ENCODE measurements at regions not wholly inside any gene's neighbourhood (a gene's known extent, or its start where the extent isn't known, plus 50 kb on each side); places are given as distances from the start of the nearest gene placed in this dataset.
"Not testable (repeated sequence)": the region's sequence is repeated elsewhere in the genome, so short reads cannot be mapped to it uniquely, and the experiment has no call there.

DNA sequence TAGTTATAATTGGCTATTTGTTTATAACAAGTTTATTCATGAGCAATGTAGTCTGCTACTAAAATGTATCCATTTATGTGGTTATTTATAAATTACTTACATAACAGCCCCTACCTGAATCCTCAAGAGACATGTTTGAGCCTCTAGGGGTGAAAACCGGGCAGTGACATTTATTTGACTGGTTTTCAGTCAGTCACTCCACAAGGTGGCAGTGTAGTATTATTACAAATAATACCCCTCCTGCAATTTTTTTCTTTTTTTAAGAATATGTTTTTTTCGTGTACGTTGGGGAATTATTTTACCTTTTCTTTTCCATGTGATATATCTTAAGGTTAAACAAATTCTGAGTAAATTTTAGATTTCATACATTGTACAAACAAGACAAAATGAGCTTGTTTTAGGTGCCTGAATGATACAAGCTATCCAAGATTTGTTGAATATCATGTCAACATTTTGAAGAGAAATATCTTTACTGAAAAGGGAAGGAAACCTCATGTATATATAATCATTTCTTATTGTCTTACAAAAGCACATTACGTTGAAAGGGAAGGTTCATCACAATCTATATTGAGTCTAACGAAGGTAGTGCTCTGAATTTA is 598.7 kb upstream of the TECRL start:
- DNase-seq (ENCODE audit: low read depth in 1 of 2, low spot score in 1 of 2): no peak

- no peak for DNase-seq (ENCODE audit: low read depth in 1 of 2, low spot score in 1 of 2)
Measured at GRCh38 chr4:64975177-64975576, 565.9 kb upstream of the TECRL start.

- no peak for DNase-seq (ENCODE audit: low read depth in 1 of 2, low spot score in 1 of 2)
Measured at GRCh38 chr4:64969081-64969480, 559.8 kb upstream of the TECRL start.

DNA sequence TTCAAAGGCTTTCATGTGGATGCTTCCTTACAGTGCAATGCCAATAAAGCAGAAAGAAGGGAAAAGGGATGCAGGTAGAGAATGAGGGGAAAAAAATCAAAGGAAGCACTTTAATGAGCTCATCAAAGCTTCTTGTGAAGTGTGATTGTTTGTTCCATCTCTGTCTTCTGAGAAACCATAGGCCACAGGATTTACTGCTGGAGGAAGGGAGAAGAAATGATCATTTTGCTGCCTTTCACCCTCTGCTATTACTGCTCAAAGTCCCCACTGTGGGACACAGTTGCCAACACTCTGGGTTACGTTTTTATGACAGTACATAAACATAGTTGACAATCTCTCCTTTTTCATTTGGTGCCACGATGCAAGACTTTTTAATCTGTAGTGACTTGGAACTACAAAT is 558.0 kb upstream of the TECRL start:
- DNase-seq (ENCODE audit: low read depth in 1 of 2, low spot score in 1 of 2): no peak

DNA sequence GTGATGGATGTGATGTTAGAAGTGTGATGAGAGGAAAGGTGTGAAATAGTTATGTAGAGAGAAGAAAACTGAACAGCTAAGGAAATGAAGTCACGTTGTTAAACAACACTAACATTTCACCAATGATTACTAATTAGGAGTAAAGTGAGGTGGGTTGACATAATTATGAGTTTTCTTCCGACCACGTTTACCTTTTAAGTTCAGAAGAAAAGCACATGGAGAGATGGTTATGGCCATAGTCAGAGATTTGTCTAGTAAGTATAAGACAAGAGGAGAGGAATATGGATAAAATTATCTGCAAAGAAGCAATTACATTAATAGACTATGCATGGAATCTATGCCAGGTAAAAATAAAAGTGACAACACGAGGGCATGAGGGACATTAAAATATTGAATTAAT is 551.3 kb upstream of the TECRL start:
- DNase-seq (ENCODE audit: low read depth in 1 of 2, low spot score in 1 of 2): no peak

GRCh38 chr4:64940698-64941097 is 531.4 kb upstream of the TECRL start:
- DNase-seq (ENCODE audit: low read depth in 1 of 2, low spot score in 1 of 2): no peak

DNA sequence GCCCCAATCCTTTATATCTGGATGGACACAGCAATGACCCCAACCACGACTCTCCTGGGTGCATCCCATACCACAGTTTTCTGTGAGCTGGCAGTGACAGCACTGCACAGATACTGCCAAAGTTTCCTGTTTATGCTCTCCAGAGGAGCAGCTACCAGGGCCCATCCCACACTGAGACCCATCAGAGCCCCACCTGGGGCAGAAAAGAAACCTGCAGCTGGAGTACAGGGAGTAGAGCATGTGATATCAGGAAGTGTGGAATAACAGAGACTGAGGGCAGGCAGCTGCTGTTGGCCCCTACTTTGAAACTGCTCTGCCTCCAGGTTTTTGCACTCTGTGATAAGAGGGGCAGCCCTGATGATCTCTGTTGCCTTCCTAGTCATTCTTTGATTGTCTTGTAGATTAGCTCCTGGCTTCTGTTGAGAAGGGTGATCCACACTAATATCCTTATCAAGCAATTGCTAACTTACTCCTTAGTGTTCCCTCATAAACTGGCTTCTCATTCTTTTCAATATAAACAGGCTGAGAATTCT is 526.3 kb upstream of the TECRL start:
- DNase-seq (ENCODE audit: low read depth in 1 of 2, low spot score in 1 of 2): no peak

GRCh38 chr4:64911846-64912245 is 502.6 kb upstream of the TECRL start:
- no peak for DNase-seq (ENCODE audit: low read depth in 1 of 2, low spot score in 1 of 2)

- no peak for DNase-seq (ENCODE audit: low read depth in 1 of 2, low spot score in 1 of 2)
Measured at GRCh38 chr4:64903986-64904385, 494.7 kb upstream of the TECRL start.

DNA sequence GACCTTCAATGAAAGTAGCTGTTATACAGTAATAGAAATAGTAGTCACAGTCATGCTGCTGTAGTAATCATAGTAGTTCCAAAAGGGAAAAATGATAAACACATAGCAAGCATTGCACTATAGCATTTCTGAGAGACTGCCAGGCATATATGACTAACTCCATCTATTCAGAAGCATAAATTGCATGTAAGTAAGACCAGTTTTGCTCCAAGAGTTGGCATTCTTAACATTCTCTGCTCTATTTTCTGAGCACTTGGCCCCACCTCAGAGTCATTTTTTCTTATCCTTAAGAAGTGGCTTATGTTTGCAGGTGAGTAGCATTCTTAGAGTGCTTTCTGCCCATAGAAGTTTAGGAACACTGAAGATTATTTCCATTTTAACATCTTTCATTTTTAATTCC is 490.3 kb upstream of the TECRL start:
- no peak for DNase-seq (ENCODE audit: low read depth in 1 of 2, low spot score in 1 of 2)

DNA sequence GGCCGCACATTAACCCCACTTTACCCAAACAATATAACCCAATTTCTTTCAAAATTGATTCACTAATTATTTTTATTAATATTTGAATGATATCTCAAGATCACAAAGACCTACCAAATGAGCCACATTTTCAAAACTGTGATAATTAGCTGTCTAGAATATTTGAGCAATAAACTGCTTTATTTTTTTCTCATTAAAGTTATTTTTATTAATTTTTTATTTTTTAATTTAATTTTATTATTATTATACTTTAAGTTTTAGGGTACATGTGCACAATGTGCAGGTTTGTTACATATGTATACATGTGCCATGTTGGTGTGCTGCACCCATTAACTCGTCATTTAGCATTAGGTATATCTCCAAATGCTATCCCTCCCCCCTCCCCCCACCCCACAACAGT is 489.8 kb upstream of the TECRL start:
- DNase-seq (ENCODE audit: low read depth in 1 of 2, low spot score in 1 of 2): not testable (repeated sequence)

DNA sequence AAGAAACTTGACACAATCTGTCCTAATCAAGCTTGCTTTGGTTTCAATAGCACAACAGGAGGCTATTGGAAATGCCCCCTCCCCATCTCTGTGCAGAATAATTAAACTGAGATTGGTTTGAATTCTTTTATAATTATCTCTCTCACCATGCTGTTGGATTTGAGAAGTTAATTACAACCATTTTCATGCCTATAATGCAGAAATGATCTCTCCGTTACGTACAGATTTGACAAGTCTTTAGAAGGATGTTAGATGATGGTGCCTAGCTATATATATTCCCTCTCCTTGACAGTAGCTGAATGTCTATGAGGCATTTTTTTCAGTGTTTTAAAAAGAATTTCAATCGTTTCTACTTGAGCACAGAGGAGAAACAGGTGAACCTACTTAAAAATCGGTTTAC is 488.4 kb upstream of the TECRL start:
- no peak for DNase-seq (ENCODE audit: low read depth in 1 of 2, low spot score in 1 of 2)

GRCh38 chr4:64895031-64895430 is 485.8 kb upstream of the TECRL start:
- no peak for DNase-seq (ENCODE audit: low read depth in 1 of 2, low spot score in 1 of 2)

- no peak for DNase-seq (ENCODE audit: low read depth in 1 of 2, low spot score in 1 of 2)
Measured at GRCh38 chr4:64893205-64893604, 484.0 kb upstream of the TECRL start.

DNA sequence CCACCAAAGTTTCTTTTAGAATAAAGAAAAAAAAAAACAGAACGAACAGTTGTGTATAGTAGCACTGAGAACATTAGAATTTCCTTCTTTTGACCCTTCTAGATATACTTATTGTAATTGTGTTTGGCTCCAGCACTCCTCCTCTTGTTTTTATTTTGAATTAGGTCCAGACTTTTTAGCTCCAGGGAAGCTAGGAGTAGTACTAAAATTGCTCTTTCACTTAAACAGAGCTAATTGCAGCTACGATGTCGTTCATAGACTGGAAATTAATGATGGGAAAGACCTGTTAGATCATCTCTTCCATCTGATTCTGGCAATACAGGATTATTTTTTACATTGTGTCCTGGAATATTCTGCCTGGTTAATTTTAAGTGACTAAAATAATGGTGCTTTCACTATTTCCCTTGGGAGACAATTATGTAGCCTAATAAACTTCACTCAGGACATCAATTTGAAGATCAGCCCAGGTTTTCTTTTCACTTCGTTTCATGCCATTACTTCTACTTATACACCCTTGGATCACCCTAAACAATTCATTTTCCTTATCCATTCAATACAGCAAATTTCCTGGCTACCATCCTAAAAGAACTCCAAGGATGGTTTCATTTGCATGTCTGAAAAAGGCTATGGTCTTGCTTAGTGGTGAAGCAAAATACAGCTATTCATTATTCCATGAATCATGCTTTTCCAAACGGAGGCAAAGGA is 480.8 kb upstream of the TECRL start:
- no peak for DNase-seq (ENCODE audit: low read depth in 1 of 2, low spot score in 1 of 2)

DNA sequence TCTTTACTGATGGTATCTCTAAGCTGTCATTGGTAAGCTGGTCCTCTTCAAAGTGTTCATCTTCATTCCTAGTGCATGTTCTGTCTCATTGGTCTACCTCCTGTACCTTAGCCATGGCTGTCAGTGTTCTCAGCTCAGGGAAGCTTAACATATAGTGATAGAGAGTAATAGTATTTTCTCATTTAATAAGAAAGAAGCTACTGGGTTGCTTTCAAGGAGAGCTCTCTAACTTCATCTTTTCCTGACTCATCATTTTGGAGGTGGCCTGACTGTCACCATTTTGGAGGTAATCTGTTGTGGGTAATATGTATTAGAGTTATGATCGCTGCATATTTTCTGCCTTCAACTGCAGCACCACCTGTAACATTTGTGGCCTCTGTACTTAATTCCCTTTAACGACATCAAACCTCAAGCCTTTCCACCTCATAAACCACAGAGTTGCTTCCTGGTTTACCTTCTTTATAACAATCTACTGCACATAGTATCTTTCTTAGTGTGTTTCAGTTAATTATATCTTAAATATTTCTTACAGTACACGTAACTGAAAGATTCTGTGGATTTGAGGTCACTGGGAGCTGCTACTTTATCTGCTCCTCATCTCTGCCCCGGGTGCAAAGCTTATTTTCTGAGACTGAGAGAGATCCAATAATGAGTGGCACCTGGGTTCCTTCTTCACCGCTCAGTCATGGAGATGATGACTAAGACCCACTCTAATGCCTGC is 474.0 kb upstream of the TECRL start:
- no peak for DNase-seq (ENCODE audit: low read depth in 1 of 2, low spot score in 1 of 2)

DNA sequence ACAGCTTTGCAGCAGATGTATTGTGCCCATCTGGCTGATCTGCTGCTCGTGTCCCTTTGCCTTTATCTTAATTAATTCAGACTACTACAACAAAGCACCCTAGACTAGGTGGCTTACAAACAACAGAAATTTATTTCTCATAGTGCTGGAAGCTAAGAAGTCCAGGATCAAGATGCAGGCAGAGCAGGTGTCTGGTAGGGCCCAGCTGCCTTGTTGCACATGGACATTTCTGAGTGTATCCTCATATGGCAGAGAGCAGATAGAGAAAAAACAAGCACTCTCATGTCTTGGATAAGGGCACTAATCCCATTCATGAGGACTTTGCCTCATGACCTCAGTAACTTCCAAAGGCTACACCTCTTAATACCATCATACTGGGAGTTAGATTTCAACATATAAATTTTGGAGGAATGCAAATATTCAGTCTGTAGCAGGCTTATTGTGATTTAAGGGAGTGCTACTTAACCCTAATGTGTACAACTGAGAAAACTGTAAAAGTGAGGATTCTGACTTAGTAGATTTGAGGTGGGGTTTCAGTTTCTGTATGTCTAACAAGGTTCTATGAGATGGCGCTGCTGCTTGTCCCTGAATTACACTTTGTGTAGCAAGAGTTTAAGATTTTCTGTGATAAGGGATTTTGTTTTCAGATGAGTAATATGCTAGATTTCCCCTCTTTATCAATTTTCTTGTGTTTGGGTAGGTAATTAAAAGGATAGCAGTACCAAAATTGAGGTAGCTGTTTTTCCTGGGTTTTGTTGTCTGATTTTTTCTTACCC is 473.2 kb upstream of the TECRL start:
- DNase-seq (ENCODE audit: low read depth in 1 of 2, low spot score in 1 of 2): no peak

- no peak for DNase-seq (ENCODE audit: low read depth in 1 of 2, low spot score in 1 of 2)
Measured at GRCh38 chr4:64880557-64880956, 471.3 kb upstream of the TECRL start.

DNA sequence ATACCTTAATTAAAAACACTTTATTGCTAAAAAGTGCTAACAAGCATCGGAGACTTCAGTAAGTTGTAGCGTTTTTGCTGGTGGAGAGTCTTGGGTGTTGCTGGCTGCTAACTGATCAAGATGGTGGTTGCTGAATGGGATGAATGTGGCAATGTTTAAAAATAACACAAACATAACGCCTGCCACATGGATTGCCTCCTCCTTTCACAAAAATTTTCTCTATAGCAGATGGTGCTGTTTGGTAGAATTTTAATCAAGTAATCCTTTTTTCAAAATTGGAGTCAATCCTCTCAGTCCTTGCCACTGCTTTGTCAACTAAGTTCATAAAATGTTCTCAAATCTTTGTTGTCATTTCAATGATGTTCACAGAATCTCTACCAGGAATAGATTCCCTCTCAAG is 466.8 kb upstream of the TECRL start:
- DNase-seq (ENCODE audit: low read depth in 1 of 2, low spot score in 1 of 2): no peak

- DNase-seq (ENCODE audit: low read depth in 1 of 2, low spot score in 1 of 2): no peak
Measured at GRCh38 chr4:64870558-64870957, 461.3 kb upstream of the TECRL start.

GRCh38 chr4:64857815-64858214 is 448.6 kb upstream of the TECRL start:
- no peak for DNase-seq (ENCODE audit: low read depth in 1 of 2, low spot score in 1 of 2)

- DNase-seq (ENCODE audit: low read depth in 1 of 2, low spot score in 1 of 2): no peak
Measured at GRCh38 chr4:64857198-64857597, 447.9 kb upstream of the TECRL start.

Measured in activated CD4-positive, alpha-beta T cell treated with anti-CD3 and anti-CD28 coated beads, Interleukin-2, amount 50 U/mL, for 24 hours (primary cell).